Stimulated activated CD8-positive, alpha-beta memory T cell treated with anti-CD3 and anti-CD28 coated beads, Interleukin-12 subunit alpha, Interleukin-12 subunit beta, amount 100 ng/mL, for 1 hour (primary cell): ENCODE measurements at regions not wholly inside any gene's neighbourhood (a gene's known extent, or its start where the extent isn't known, plus 50 kb on each side); places are given as distances from the start of the nearest gene placed in this dataset.
A peak's percentile ranks its signal among the peaks of the same experiment; 100 is the strongest.
"Not testable (repeated sequence)": the region's sequence is repeated elsewhere in the genome, so short reads cannot be mapped to it uniquely, and the experiment has no call there.

ENCODE experiments used
- DNase-seq: peaks from one replicate; pipeline ENCODE4 v3.0.0-alpha.2; 2020; ENCODE audit warnings: low read depth

- not testable (repeated sequence) for DNase-seq
These were observed 619.3 kb downstream of the TMEM121 start for GRCh38 chr14:106145731-106146130.

- DNase-seq = peak; percentile 74
These were observed 627.1 kb downstream of the TMEM121 start for GRCh38 chr14:106153362-106153955.

GRCh38 chr14:106163316-106163715 lies 636.9 kb downstream of the TMEM121 start:
- no peak for DNase-seq

GRCh38 chr14:106163812-106164211 lies 637.4 kb downstream of the TMEM121 start:
- not testable (repeated sequence) for DNase-seq

- no peak for DNase-seq
These were observed 639.8 kb downstream of the TMEM121 start for GRCh38 chr14:106166232-106166631.

- no peak for DNase-seq
These were observed 640.3 kb downstream of the TMEM121 start for GRCh38 chr14:106166650-106167204.

GRCh38 chr14:106170163-106170658 lies 643.8 kb downstream of the TMEM121 start:
- DNase-seq = peak; percentile 20

- DNase-seq = peak; percentile 33
These were observed 647.8 kb downstream of the TMEM121 start for GRCh38 chr14:106174206-106174605.

- not testable (repeated sequence) for DNase-seq
These were observed 651.2 kb downstream of the TMEM121 start for GRCh38 chr14:106177266-106178246.

GRCh38 chr14:106179761-106180160 lies 653.4 kb downstream of the TMEM121 start:
- DNase-seq = no peak

GRCh38 chr14:106184771-106185170 lies 658.4 kb downstream of the TMEM121 start:
- DNase-seq = peak; percentile 35

- DNase-seq = not testable (repeated sequence)
These were observed 658.9 kb downstream of the TMEM121 start for GRCh38 chr14:106185174-106185836.

GRCh38 chr14:106185837-106186233 lies 659.5 kb downstream of the TMEM121 start:
- DNase-seq = peak; percentile 37

- no peak for DNase-seq
These were observed 660.8 kb downstream of the TMEM121 start for GRCh38 chr14:106187216-106187615.

GRCh38 chr14:106192701-106193100 lies 666.3 kb downstream of the TMEM121 start:
- not testable (repeated sequence) for DNase-seq

- peak; percentile 45 for DNase-seq
These were observed 670.1 kb downstream of the TMEM121 start for GRCh38 chr14:106196459-106196858.

GRCh38 chr14:106197264-106197663 lies 670.9 kb downstream of the TMEM121 start:
- not testable (repeated sequence) for DNase-seq

GRCh38 chr14:106199097-106199496 lies 672.7 kb downstream of the TMEM121 start:
- no peak for DNase-seq

GRCh38 chr14:106200541-106201315 lies 674.3 kb downstream of the TMEM121 start:
- DNase-seq = no peak

- DNase-seq = no peak
These were observed 675.0 kb downstream of the TMEM121 start for GRCh38 chr14:106201376-106201775.

- no peak for DNase-seq
These were observed 677.1 kb downstream of the TMEM121 start for GRCh38 chr14:106203438-106203837.
